ENCODE measurements at regions not wholly inside any gene's neighbourhood (a gene's known extent, or its start where the extent isn't known, plus 50 kb on each side); places are given as distances from the start of the nearest gene placed in this dataset.

- TF ChIP-seq EP300 (conservative IDR thresholded peaks at IDR 0.05; ENCODE audit: poor library complexity, severe bottlenecking) (no peak), CTCF (IDR thresholded peaks at IDR 0.05; ENCODE audit: poor library complexity, severe bottlenecking) (no peak), EZH2 (IDR thresholded peaks at IDR 0.05; ENCODE audit: borderline replicate concordance, insufficient read depth, low read length, poor library complexity, severe bottlenecking) (no peak), POLR2AphosphoS5 (IDR thresholded peaks at IDR 0.05) (no peak), SMC3 (conservative IDR thresholded peaks at IDR 0.05; ENCODE audit: poor library complexity) (no peak), TAF1 (IDR thresholded peaks at IDR 0.05; ENCODE audit: low read depth) (no peak), RAD21 (conservative IDR thresholded peaks at IDR 0.05) (no peak), MXI1 (conservative IDR thresholded peaks at IDR 0.05; ENCODE audit: poor library complexity, severe bottlenecking) (no peak)
- TF ChIP-seq, protein P1, sequence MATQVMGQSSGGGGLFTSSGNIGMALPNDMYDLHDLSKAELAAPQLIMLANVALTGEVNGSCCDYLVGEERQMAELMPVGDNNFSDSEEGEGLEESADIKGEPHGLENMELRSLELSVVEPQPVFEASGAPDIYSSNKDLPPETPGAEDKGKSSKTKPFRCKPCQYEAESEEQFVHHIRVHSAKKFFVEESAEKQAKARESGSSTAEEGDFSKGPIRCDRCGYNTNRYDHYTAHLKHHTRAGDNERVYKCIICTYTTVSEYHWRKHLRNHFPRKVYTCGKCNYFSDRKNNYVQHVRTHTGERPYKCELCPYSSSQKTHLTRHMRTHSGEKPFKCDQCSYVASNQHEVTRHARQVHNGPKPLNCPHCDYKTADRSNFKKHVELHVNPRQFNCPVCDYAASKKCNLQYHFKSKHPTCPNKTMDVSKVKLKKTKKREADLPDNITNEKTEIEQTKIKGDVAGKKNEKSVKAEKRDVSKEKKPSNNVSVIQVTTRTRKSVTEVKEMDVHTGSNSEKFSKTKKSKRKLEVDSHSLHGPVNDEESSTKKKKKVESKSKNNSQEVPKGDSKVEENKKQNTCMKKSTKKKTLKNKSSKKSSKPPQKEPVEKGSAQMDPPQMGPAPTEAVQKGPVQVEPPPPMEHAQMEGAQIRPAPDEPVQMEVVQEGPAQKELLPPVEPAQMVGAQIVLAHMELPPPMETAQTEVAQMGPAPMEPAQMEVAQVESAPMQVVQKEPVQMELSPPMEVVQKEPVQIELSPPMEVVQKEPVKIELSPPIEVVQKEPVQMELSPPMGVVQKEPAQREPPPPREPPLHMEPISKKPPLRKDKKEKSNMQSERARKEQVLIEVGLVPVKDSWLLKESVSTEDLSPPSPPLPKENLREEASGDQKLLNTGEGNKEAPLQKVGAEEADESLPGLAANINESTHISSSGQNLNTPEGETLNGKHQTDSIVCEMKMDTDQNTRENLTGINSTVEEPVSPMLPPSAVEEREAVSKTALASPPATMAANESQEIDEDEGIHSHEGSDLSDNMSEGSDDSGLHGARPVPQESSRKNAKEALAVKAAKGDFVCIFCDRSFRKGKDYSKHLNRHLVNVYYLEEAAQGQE (IDR thresholded peaks at IDR 0.05; ENCODE audit: borderline replicate concordance): peak; percentile 27
Measured at GRCh38 chrX:7574325-7574724, 268.6 kb upstream of the VCX start.

All from neural cell (in vitro differentiated cells).